ENCODE measurements at regions not wholly inside any gene's neighbourhood (a gene's known extent, or its start where the extent isn't known, plus 50 kb on each side); places are given as distances from the start of the nearest gene placed in this dataset.

- no peak overlapping the region for H3K27ac Mint-ChIP-seq
- H3K9me3 Mint-ChIP-seq (ENCODE audit: low read depth) = peaks cover 2% of the 10 kb centered on the region
Observed at GRCh38 chr3:86519819-86520218, 471.1 kb downstream of the VGLL3 start.

GRCh38 chr3:86481636-86482035 lies 509.3 kb downstream of the VGLL3 start:
- intact Hi-C loops (cut with DNase I, micrococcal nuclease) = no loop called here
- ATAC-seq = no peak
- H3K4me3 Mint-ChIP-seq = no peak overlapping the region
- no peaks in the 10 kb centered on the region for H3K36me3 Mint-ChIP-seq (ENCODE audit: low read depth)
- H3K4me1 Mint-ChIP-seq = no peaks in the 10 kb centered on the region
- peaks cover 21% of the 10 kb centered on the region for H3K9me3 Mint-ChIP-seq (ENCODE audit: low read depth)
- CTCF ChIA-PET = no interaction called here
- H3K27me3 Mint-ChIP-seq = no peaks in the 10 kb centered on the region
- H3K27ac Mint-ChIP-seq = no peak overlapping the region
- POLR2A ChIA-PET = no interaction called here
- DNase-seq = no peak

More at GRCh38 chr3:86519819-86520218, 471.1 kb downstream of the VGLL3 start:
- Mint-ChIP-seq H3K4me3 (no peak overlapping the region), H3K36me3 (ENCODE audit: low read depth) (no peaks in the 10 kb centered on the region), H3K27me3 (no peaks in the 10 kb centered on the region), H3K4me1 (no peaks in the 10 kb centered on the region)
- intact Hi-C loops (cut with DNase I, micrococcal nuclease) = no loop called here
- POLR2A ChIA-PET = no interaction called here
- no peak for DNase-seq
- CTCF ChIA-PET = no interaction called here
- ATAC-seq = no peak

GRCh38 chr3:86481031-86481430 lies 509.9 kb downstream of the VGLL3 start:
- no peaks in the 10 kb centered on the region for H3K27me3 Mint-ChIP-seq
- H3K4me3 Mint-ChIP-seq = no peak overlapping the region
- H3K27ac Mint-ChIP-seq = no peak overlapping the region
- intact Hi-C loops (cut with DNase I, micrococcal nuclease) = no loop called here
- peaks cover 21% of the 10 kb centered on the region for H3K9me3 Mint-ChIP-seq (ENCODE audit: low read depth)
- ChIA-PET POLR2A (no interaction called here), CTCF (no interaction called here)
- DNase-seq (no peak), ATAC-seq (no peak)
- H3K4me1 Mint-ChIP-seq = no peaks in the 10 kb centered on the region
- H3K36me3 Mint-ChIP-seq (ENCODE audit: low read depth) = no peaks in the 10 kb centered on the region

- no peaks in the 10 kb centered on the region for H3K27me3 Mint-ChIP-seq
- CTCF ChIA-PET = no interaction called here
- POLR2A ChIA-PET = no interaction called here
- intact Hi-C loops (cut with DNase I, micrococcal nuclease) = no loop called here
- ATAC-seq = no peak
- H3K27ac Mint-ChIP-seq = no peak overlapping the region
- no peak for DNase-seq
- H3K4me3 Mint-ChIP-seq = no peak overlapping the region
- H3K4me1 Mint-ChIP-seq = no peaks in the 10 kb centered on the region
- no peaks in the 10 kb centered on the region for H3K36me3 Mint-ChIP-seq (ENCODE audit: low read depth)
- H3K9me3 Mint-ChIP-seq (ENCODE audit: low read depth) = no peaks in the 10 kb centered on the region
Observed at GRCh38 chr3:86464180-86464579, 526.8 kb downstream of the VGLL3 start.

GRCh38 chr3:86451749-86452148 lies 539.2 kb downstream of the VGLL3 start:
- ChIA-PET CTCF (interaction anchor here (0.7 kb wide), 1 partner anchor 674 kb away, joined by 4 read pairs; no protein-coding TSS in a partner anchor), POLR2A (no interaction called here)
- H3K36me3 Mint-ChIP-seq (ENCODE audit: low read depth) = no peaks in the 10 kb centered on the region
- H3K4me1 Mint-ChIP-seq = no peaks in the 10 kb centered on the region
- DNase-seq (no peak), ATAC-seq (no peak)
- H3K9me3 Mint-ChIP-seq (ENCODE audit: low read depth) = no peaks in the 10 kb centered on the region
- no peaks in the 10 kb centered on the region for H3K27me3 Mint-ChIP-seq
- H3K27ac Mint-ChIP-seq = no peak overlapping the region
- H3K4me3 Mint-ChIP-seq = no peak overlapping the region
- intact Hi-C loops (cut with DNase I, micrococcal nuclease) = no loop called here

- H3K36me3 Mint-ChIP-seq (ENCODE audit: low read depth) = no peaks in the 10 kb centered on the region
- no peak overlapping the region for H3K27ac Mint-ChIP-seq
- H3K9me3 Mint-ChIP-seq (ENCODE audit: low read depth) = no peaks in the 10 kb centered on the region
- ATAC-seq (no peak), DNase-seq (no peak)
- H3K27me3 Mint-ChIP-seq = no peaks in the 10 kb centered on the region
- CTCF ChIA-PET = no interaction called here
- POLR2A ChIA-PET = no interaction called here
- no peaks in the 10 kb centered on the region for H3K4me1 Mint-ChIP-seq
- H3K4me3 Mint-ChIP-seq = no peak overlapping the region
- intact Hi-C loops (cut with DNase I, micrococcal nuclease) = no loop called here
Observed at GRCh38 chr3:86438544-86438943, 552.4 kb downstream of the VGLL3 start.

- DNase-seq = no peak
- intact Hi-C loops (cut with DNase I, micrococcal nuclease) = no loop called here
- ATAC-seq = no peak
- Mint-ChIP-seq H3K9me3 (ENCODE audit: low read depth) (peaks cover 9% of the 10 kb centered on the region), H3K36me3 (ENCODE audit: low read depth) (no peaks in the 10 kb centered on the region), H3K4me1 (no peaks in the 10 kb centered on the region), H3K27me3 (no peaks in the 10 kb centered on the region), H3K27ac (no peak overlapping the region), H3K4me3 (no peak overlapping the region)
- POLR2A ChIA-PET = no interaction called here
- CTCF ChIA-PET = no interaction called here
Observed at GRCh38 chr3:86427343-86427742, 563.6 kb downstream of the VGLL3 start.

GRCh38 chr3:86420990-86421739 lies 569.8 kb downstream of the VGLL3 start:
- no peak overlapping the region for H3K27ac Mint-ChIP-seq
- H3K4me1 Mint-ChIP-seq = no peaks in the 10 kb centered on the region
- no peaks in the 10 kb centered on the region for H3K36me3 Mint-ChIP-seq (ENCODE audit: low read depth)
- DNase-seq (no peak), ATAC-seq (no peak)
- CTCF ChIA-PET = no interaction called here
- H3K9me3 Mint-ChIP-seq (ENCODE audit: low read depth) = peaks cover 15% of the 10 kb centered on the region
- intact Hi-C loops (cut with DNase I, micrococcal nuclease) = no loop called here
- POLR2A ChIA-PET = no interaction called here
- no peak overlapping the region for H3K4me3 Mint-ChIP-seq
- no peaks in the 10 kb centered on the region for H3K27me3 Mint-ChIP-seq

- intact Hi-C loops (cut with DNase I, micrococcal nuclease) = no loop called here
Observed at GRCh38 chr3:86418861-86419260, 572.1 kb downstream of the VGLL3 start.

GRCh38 chr3:86416334-86416733 lies 574.6 kb downstream of the VGLL3 start:
- intact Hi-C loops (cut with DNase I, micrococcal nuclease) = no loop called here
- CTCF ChIA-PET = no interaction called here
- H3K4me3 Mint-ChIP-seq = no peak overlapping the region
- H3K27ac Mint-ChIP-seq = no peak overlapping the region
- H3K9me3 Mint-ChIP-seq (ENCODE audit: low read depth) = peaks cover 9% of the 10 kb centered on the region
- H3K4me1 Mint-ChIP-seq = no peaks in the 10 kb centered on the region
- H3K36me3 Mint-ChIP-seq (ENCODE audit: low read depth) = no peaks in the 10 kb centered on the region
- POLR2A ChIA-PET = no interaction called here
- no peak for DNase-seq
- H3K27me3 Mint-ChIP-seq = no peaks in the 10 kb centered on the region
- ATAC-seq = no peak

More at GRCh38 chr3:86418861-86419260, 572.1 kb downstream of the VGLL3 start:
- Mint-ChIP-seq H3K27me3 (no peaks in the 10 kb centered on the region), H3K9me3 (ENCODE audit: low read depth) (peaks cover 6% of the 10 kb centered on the region), H3K27ac (no peak overlapping the region), H3K4me3 (no peak overlapping the region), H3K4me1 (no peaks in the 10 kb centered on the region), H3K36me3 (ENCODE audit: low read depth) (no peaks in the 10 kb centered on the region)
- ChIA-PET CTCF (no interaction called here), POLR2A (no interaction called here)
- DNase-seq (no peak), ATAC-seq (no peak)

- Mint-ChIP-seq H3K27me3 (no peaks in the 10 kb centered on the region), H3K4me1 (no peaks in the 10 kb centered on the region), H3K9me3 (ENCODE audit: low read depth) (peaks cover 12% of the 10 kb centered on the region), H3K36me3 (ENCODE audit: low read depth) (no peaks in the 10 kb centered on the region), H3K4me3 (no peak overlapping the region), H3K27ac (no peak overlapping the region)
- ChIA-PET POLR2A (no interaction called here), CTCF (interaction anchor here (0.6 kb wide), 1 partner anchor 253 kb away, joined by 4 read pairs; no protein-coding TSS in a partner anchor)
- DNase-seq = no peak
- intact Hi-C loops (cut with DNase I, micrococcal nuclease) = no loop called here
- no peak for ATAC-seq
Observed at GRCh38 chr3:86413645-86414044, 577.3 kb downstream of the VGLL3 start.

- H3K4me3 Mint-ChIP-seq = no peak overlapping the region
- no peaks in the 10 kb centered on the region for H3K4me1 Mint-ChIP-seq
- H3K9me3 Mint-ChIP-seq (ENCODE audit: low read depth) = peaks cover 13% of the 10 kb centered on the region
- no peaks in the 10 kb centered on the region for H3K36me3 Mint-ChIP-seq (ENCODE audit: low read depth)
- CTCF ChIA-PET = interaction anchor here (0.5 kb wide), 1 partner anchor 94 kb away, joined by 3 read pairs; no protein-coding TSS in a partner anchor
- POLR2A ChIA-PET = no interaction called here
- intact Hi-C loops (cut with DNase I, micrococcal nuclease) = no loop called here
- H3K27ac Mint-ChIP-seq = no peak overlapping the region
- ATAC-seq (no peak), DNase-seq (no peak)
- H3K27me3 Mint-ChIP-seq = no peaks in the 10 kb centered on the region
Observed at GRCh38 chr3:86410587-86410986, 580.4 kb downstream of the VGLL3 start.

Measured in activated CD4-positive, alpha-beta T cell treated with anti-CD3 and anti-CD28 coated beads for 36 hours (primary cell).